Testis (tissue), 2 donors: ENCODE measurements at regions not wholly inside any gene's neighbourhood (a gene's known extent, or its start where the extent isn't known, plus 50 kb on each side); places are given as distances from the start of the nearest gene placed in this dataset.

ENCODE experiments used
- DNase-seq: peaks from one replicate; pipeline ENCODE4 v3.0.0-alpha.2; 2019
- H3K27ac ChIP-seq, 2 donors: fragments of 200-600 bp; sonication (generic); one replicate each; pipeline ENCODE4 v1.5.1; 2019
- H3K27me3 ChIP-seq: fragments of 200-600 bp; sonication (generic); one replicate; pipeline ENCODE4 v1.5.1; 2019
- H3K36me3 ChIP-seq: fragments of 200-600 bp; sonication (generic); one replicate; pipeline ENCODE4 v1.5.1; 2017; ENCODE audit warnings: low read depth; ENCODE audit errors: missing control alignments
- H3K4me1 ChIP-seq: fragments of 200-600 bp; sonication (generic); one replicate; pipeline ENCODE4 v1.5.1; 2019
- H3K4me3 ChIP-seq, 2 donors: fragments of 200-600 bp; sonication (generic); one replicate each; pipeline ENCODE4 v1.5.1; 2017 to 2019
- H3K9me3 ChIP-seq: fragments of 200-600 bp; sonication (generic); one replicate; pipeline ENCODE4 v1.5.1; 2017
- CTCF ChIP-seq, 3 experiments: fragments of 450-650 bp in 2 of 3; fragments of 200-600 bp in 1 of 3; sonication (generic) in 1 of 3; IDR thresholded peaks; one replicate each; pipeline ENCODE4 v1.5.1; 2016 to 2019; ENCODE audit warnings: antibody characterized with exemption in 3 of 3, mild to moderate bottlenecking in 2 of 3, moderate library complexity in 1 of 3
- POLR2A ChIP-seq: fragments of 450-650 bp; IDR thresholded peaks from one replicate; pipeline ENCODE4 v1.6.1; 2017; ENCODE audit warnings: antibody characterized with exemption, mild to moderate bottlenecking, moderate library complexity
- WGBS, 2 donors: methylation state at CpG; one replicate each; pipeline ENCODE4 v1.1.5; 2018; 5-methylcytosine and 5-hydroxymethylcytosine counted together
- intact Hi-C: fragments of 100-400 bp; cut with DNase I; formaldehyde crosslinking; loops from one replicate; pipeline ENCODE4 v1.15.1; 2023; ENCODE audit warnings: low total_unique reads

GRCh38 chr15:38878026-38878425 is 313.4 kb upstream of the RASGRP1 start:
- Histone ChIP-seq H3K27me3 (no peaks in the 10 kb centered on the region), H3K4me3 (no peak overlapping the region), H3K27ac (no peak overlapping the region), H3K4me1 (no peaks in the 10 kb centered on the region), H3K36me3 (no peaks in the 10 kb centered on the region), H3K9me3 (no peaks in the 10 kb centered on the region)
- intact Hi-C loops: no loop called here
- DNase-seq: no peak
- no peak for TF ChIP-seq CTCF (IDR thresholded peaks at IDR 0.05)
- TF ChIP-seq POLR2A: no peak

- Histone ChIP-seq H3K9me3 (no peaks in the 10 kb centered on the region), H3K36me3 (no peaks in the 10 kb centered on the region), H3K27me3 (no peaks in the 10 kb centered on the region), H3K27ac (no peak overlapping the region), H3K4me1 (no peaks in the 10 kb centered on the region), H3K4me3 (no peak overlapping the region)
- WGBS, 2 donors: 89% methylated on average over 2 of the region's 2 CpGs
- DNase-seq: no peak
- intact Hi-C loops: no loop called here
- TF ChIP-seq POLR2A (no peak), CTCF (IDR thresholded peaks at IDR 0.05) (no peak)
These were observed 314.3 kb upstream of the RASGRP1 start for GRCh38 chr15:38878926-38879325.

GRCh38 chr15:38879909-38880471 is 315.4 kb upstream of the RASGRP1 start:
- Histone ChIP-seq H3K4me1 (no peaks in the 10 kb centered on the region), H3K4me3 (no peak overlapping the region), H3K27me3 (no peaks in the 10 kb centered on the region), H3K9me3 (no peaks in the 10 kb centered on the region), H3K36me3 (no peaks in the 10 kb centered on the region), H3K27ac (no peak overlapping the region)
- TF ChIP-seq CTCF (IDR thresholded peaks at IDR 0.05): no peak
- no peak for TF ChIP-seq POLR2A
- 67 to 73% methylated on average over 4 of the region's 4 CpGs for WGBS, 2 donors
- DNase-seq: no peak
- intact Hi-C loops: no loop called here

- Histone ChIP-seq H3K36me3 (no peaks in the 10 kb centered on the region), H3K4me3 (no peak overlapping the region), H3K9me3 (no peaks in the 10 kb centered on the region), H3K27me3 (no peaks in the 10 kb centered on the region), H3K27ac (no peak overlapping the region), H3K4me1 (no peaks in the 10 kb centered on the region)
- intact Hi-C loops: no loop called here
- DNase-seq: no peak
- TF ChIP-seq POLR2A (no peak), CTCF (IDR thresholded peaks at IDR 0.05) (no peak)
- WGBS, 2 donors: 90 to 96% methylated on average over 3 of the region's 3 CpGs
These were observed 317.6 kb upstream of the RASGRP1 start for GRCh38 chr15:38882221-38882620.

- Histone ChIP-seq H3K4me1 (no peaks in the 10 kb centered on the region), H3K36me3 (no peaks in the 10 kb centered on the region), H3K4me3 (no peak overlapping the region), H3K9me3 (no peaks in the 10 kb centered on the region), H3K27ac (no peak overlapping the region), H3K27me3 (no peaks in the 10 kb centered on the region)
- DNase-seq: no peak
- TF ChIP-seq POLR2A (no peak), CTCF (IDR thresholded peaks at IDR 0.05) (no peak)
- intact Hi-C loops: no loop called here
- WGBS, 2 donors: 80 to 84% methylated on average over 1 of the region's 1 CpG
These were observed 319.4 kb upstream of the RASGRP1 start for GRCh38 chr15:38883987-38884386.
